Suprapubic skin (tissue), 4 donors: ENCODE measurements at regions not wholly inside any gene's neighbourhood (a gene's known extent, or its start where the extent isn't known, plus 50 kb on each side); places are given as distances from the start of the nearest gene placed in this dataset.

ENCODE experiments used
- DNase-seq, 2 donors: peaks; one replicate each; pipeline ENCODE4 v3.0.0-alpha.2; 2019; ENCODE audit warnings: low spot score in 2 of 2
- H3K27ac ChIP-seq: fragments of 200-600 bp; sonication (generic); one replicate; pipeline ENCODE4 v1.5.1; 2019
- H3K27me3 ChIP-seq: fragments of 200-600 bp; sonication (generic); one replicate; pipeline ENCODE4 v1.5.1; 2019
- H3K36me3 ChIP-seq: fragments of 200-600 bp; sonication (generic); one replicate; pipeline ENCODE4 v1.5.1; 2019
- H3K4me1 ChIP-seq: fragments of 200-600 bp; sonication (generic); one replicate; pipeline ENCODE4 v1.5.1; 2019
- H3K4me3 ChIP-seq: fragments of 200-600 bp; sonication (generic); one replicate; pipeline ENCODE4 v1.5.1; 2019; ENCODE audit warnings: mild to moderate bottlenecking
- H3K9me3 ChIP-seq: fragments of 200-600 bp; sonication (generic); one replicate; pipeline ENCODE4 v1.5.1; 2019
- EP300 ChIP-seq: sonication (generic); formaldehyde crosslinking; IDR thresholded peaks from one replicate; pipeline ENCODE4 v1.6.1; 2017; ENCODE audit warnings: antibody characterized with exemption
- POLR2A ChIP-seq, 2 donors: fragments of 450-650 bp; IDR thresholded peaks; one replicate each; pipeline ENCODE4 v1.6.1; 2017; ENCODE audit warnings: antibody characterized with exemption in 2 of 2, mild to moderate bottlenecking in 2 of 2, moderate library complexity in 2 of 2
- POLR2AphosphoS5 ChIP-seq, 3 donors: sonication (generic); formaldehyde crosslinking; IDR thresholded peaks; one replicate each; pipeline ENCODE4 v1.6.1; 2017; ENCODE audit warnings: antibody characterized with exemption in 3 of 3
- WGBS: methylation state at CpG from one replicate; pipeline ENCODE4 v1.1.5; 2018; 5-methylcytosine and 5-hydroxymethylcytosine counted together
- TF ChIP-seq, protein P1 (sequence below), 2 donors: fragments of 200-600 bp in 1 of 2; fragments of 450-650 bp in 1 of 2; sonication (generic) in 1 of 2; IDR thresholded peaks; one replicate each; pipeline ENCODE4 v1.5.1; 2016 to 2019; ENCODE audit warnings: antibody characterized with exemption in 2 of 2, mild to moderate bottlenecking in 1 of 2, moderate library complexity in 1 of 2

DNA sequence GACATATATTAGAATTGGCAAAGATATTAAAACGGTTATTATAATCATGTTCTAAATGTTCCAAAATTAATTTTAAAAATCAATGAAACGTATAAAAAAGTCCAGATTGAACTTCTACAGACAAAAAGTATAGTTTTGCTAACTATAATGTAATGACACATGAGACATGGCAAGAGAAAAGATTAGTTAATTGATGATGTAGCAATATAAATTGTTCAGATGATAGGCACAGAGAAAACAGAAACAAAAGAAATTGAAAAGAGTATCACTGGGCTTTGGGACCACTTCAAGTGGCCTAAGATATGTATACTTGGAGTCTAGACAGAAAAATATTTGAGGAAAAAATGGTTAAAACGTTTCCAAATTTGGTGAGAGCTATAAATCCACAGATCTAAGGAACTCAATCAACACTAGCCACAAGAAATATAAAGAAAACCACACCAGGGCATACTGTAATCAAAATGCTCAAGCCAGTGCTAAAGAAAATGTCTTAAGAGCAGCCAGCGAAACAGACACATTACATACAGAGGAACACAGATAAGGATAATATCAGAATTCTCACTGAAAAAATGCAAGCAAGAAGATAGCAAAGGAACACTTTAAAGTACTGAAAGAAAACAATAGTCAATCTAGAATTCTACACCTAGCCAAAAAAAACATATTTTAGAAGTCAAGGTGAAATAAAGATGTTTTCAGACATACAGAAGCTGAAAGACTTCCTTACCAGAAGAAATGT lies 172.6 kb upstream of the FOXQ1 start:
- TF ChIP-seq, protein P1, sequence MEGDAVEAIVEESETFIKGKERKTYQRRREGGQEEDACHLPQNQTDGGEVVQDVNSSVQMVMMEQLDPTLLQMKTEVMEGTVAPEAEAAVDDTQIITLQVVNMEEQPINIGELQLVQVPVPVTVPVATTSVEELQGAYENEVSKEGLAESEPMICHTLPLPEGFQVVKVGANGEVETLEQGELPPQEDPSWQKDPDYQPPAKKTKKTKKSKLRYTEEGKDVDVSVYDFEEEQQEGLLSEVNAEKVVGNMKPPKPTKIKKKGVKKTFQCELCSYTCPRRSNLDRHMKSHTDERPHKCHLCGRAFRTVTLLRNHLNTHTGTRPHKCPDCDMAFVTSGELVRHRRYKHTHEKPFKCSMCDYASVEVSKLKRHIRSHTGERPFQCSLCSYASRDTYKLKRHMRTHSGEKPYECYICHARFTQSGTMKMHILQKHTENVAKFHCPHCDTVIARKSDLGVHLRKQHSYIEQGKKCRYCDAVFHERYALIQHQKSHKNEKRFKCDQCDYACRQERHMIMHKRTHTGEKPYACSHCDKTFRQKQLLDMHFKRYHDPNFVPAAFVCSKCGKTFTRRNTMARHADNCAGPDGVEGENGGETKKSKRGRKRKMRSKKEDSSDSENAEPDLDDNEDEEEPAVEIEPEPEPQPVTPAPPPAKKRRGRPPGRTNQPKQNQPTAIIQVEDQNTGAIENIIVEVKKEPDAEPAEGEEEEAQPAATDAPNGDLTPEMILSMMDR (IDR thresholded peaks at IDR 0.05): no peak
- TF ChIP-seq EP300 (no peak), POLR2AphosphoS5 (IDR thresholded peaks at IDR 0.05) (no peak), POLR2A (IDR thresholded peaks at IDR 0.05) (no peak)
- Histone ChIP-seq H3K4me1 (peaks cover 21% of the 10 kb centered on the region), H3K4me3 (no peak overlapping the region), H3K36me3 (no peaks in the 10 kb centered on the region), H3K27ac (no peak overlapping the region), H3K27me3 (no peaks in the 10 kb centered on the region), H3K9me3 (no peaks in the 10 kb centered on the region)
- DNase-seq: no peak
- 86% methylated on average over 4 of the region's 4 CpGs for WGBS

DNA sequence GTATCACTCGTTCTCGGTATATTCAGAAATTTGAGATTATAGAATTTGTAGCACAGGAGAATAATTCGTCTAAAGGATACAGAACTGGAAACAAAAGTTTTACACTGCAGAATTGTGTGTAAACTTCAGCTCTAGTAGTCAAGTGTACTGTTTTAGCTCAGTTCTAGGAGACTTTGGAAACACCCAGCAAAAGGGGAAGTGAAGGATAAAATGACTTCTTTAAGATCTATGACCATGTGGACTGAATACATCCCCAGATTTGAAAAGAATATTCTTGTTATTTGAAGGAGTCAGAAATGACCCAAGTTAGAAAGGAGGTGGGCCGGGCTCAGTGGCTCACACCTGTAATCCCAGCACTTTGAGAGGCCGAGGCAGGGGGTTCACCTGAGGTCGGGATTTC lies 174.0 kb upstream of the FOXQ1 start:
- Histone ChIP-seq H3K27ac (no peak overlapping the region), H3K27me3 (no peaks in the 10 kb centered on the region), H3K4me3 (no peak overlapping the region), H3K9me3 (no peaks in the 10 kb centered on the region), H3K4me1 (peaks cover 21% of the 10 kb centered on the region), H3K36me3 (no peaks in the 10 kb centered on the region)
- 96% methylated on average over 6 of the region's 6 CpGs for WGBS
- no peak for TF ChIP-seq EP300
- TF ChIP-seq, protein P1 (IDR thresholded peaks at IDR 0.05): no peak
- TF ChIP-seq POLR2AphosphoS5 (IDR thresholded peaks at IDR 0.05): no peak
- TF ChIP-seq POLR2A (IDR thresholded peaks at IDR 0.05): no peak
- no peak for DNase-seq

- DNase-seq: no peak
- TF ChIP-seq, protein P1 (IDR thresholded peaks at IDR 0.05): no peak
- TF ChIP-seq POLR2AphosphoS5 (IDR thresholded peaks at IDR 0.05) (no peak), POLR2A (IDR thresholded peaks at IDR 0.05) (no peak), EP300 (no peak)
- H3K27ac ChIP-seq: peak overlapping the region; percentile 82
These were observed 175.1 kb upstream of the FOXQ1 start for GRCh38 chr6:1136827-1137226.

GRCh38 chr6:1136415-1136774 lies 175.5 kb upstream of the FOXQ1 start:
- H3K4me3 ChIP-seq: peak overlapping the region; percentile 2
- peak overlapping the region; percentile 82 for H3K27ac ChIP-seq
- peak in 1 of 2 donors; percentile 74 for DNase-seq
- H3K36me3 ChIP-seq: no peaks in the 10 kb centered on the region
- no peaks in the 10 kb centered on the region for H3K27me3 ChIP-seq
- H3K9me3 ChIP-seq: no peaks in the 10 kb centered on the region
- 21% methylated on average over 10 of the region's 10 CpGs for WGBS
- peaks cover 33% of the 10 kb centered on the region for H3K4me1 ChIP-seq
- TF ChIP-seq POLR2AphosphoS5 (IDR thresholded peaks at IDR 0.05) (peak in 2 of 3 donors; percentile 13 to 39), POLR2A (IDR thresholded peaks at IDR 0.05) (no peak)

More at GRCh38 chr6:1136827-1137226, 175.1 kb upstream of the FOXQ1 start:
- Histone ChIP-seq H3K9me3 (no peaks in the 10 kb centered on the region), H3K4me3 (peak overlapping the region; percentile 2), H3K4me1 (peaks cover 30% of the 10 kb centered on the region), H3K27me3 (no peaks in the 10 kb centered on the region), H3K36me3 (no peaks in the 10 kb centered on the region)
- 39% methylated on average over 4 of the region's 4 CpGs for WGBS

- H3K4me1 ChIP-seq: peaks cover 38% of the 10 kb centered on the region
- no peaks in the 10 kb centered on the region for H3K9me3 ChIP-seq
- H3K27ac ChIP-seq: peak overlapping the region; percentile 82
- no peaks in the 10 kb centered on the region for H3K27me3 ChIP-seq
- 47% methylated on average over 7 of the region's 7 CpGs for WGBS
- H3K36me3 ChIP-seq: no peaks in the 10 kb centered on the region
- no peak for DNase-seq
- TF ChIP-seq POLR2A (IDR thresholded peaks at IDR 0.05) (no peak), EP300 (no peak), POLR2AphosphoS5 (IDR thresholded peaks at IDR 0.05) (peak in 1 of 3 donors; percentile 45)
- TF ChIP-seq, protein P1 (IDR thresholded peaks at IDR 0.05): no peak
- peak overlapping the region; percentile 2 for H3K4me3 ChIP-seq
These were observed 176.0 kb upstream of the FOXQ1 start for GRCh38 chr6:1135726-1136414.
